GM18909 (cell line): ENCODE measurements at regions not wholly inside any gene's neighbourhood (a gene's known extent, or its start where the extent isn't known, plus 50 kb on each side); places are given as distances from the start of the nearest gene placed in this dataset.

ENCODE experiments used
- ATAC-seq: cut with Tn5 transposase; IDR thresholded peaks from one replicate; pipeline ENCODE4 v1.9.1; 2021; ENCODE audit warnings: mild to moderate bottlenecking; ENCODE audit not compliant: unreplicated experiment, poor library complexity

GRCh38 chr4:62816566-62816965, 1592.7 kb downstream of the TECRL start:
- ATAC-seq, result no peak

DNA sequence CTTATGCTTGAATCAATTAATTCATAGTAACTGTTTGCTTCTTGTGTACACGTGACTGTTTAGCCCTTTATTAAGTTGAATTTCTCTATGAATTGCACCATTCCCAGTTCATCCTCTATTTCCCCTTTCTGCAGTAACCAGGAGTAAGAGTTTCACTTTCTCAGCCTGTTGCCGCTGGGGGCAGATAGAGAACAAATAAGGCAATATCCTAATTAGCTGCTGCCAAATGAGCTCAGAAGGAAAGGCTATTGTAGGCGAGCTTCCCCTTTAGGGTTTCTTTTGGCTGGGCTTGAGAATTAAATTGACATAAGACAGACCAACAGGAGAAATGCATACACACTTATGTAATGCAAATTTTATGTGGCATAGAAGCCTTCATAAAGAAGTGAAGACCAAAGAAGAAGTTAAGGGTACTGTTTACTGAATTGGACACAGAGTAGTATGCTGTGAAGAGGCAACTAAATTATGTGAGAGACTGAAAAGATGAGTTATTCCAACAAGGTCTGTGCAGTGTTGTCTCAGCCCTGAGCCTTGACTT, 1594.7 kb downstream of the TECRL start:
- no peak for ATAC-seq

GRCh38 chr4:62806816-62807215, 1602.4 kb downstream of the TECRL start:
- no peak for ATAC-seq

DNA sequence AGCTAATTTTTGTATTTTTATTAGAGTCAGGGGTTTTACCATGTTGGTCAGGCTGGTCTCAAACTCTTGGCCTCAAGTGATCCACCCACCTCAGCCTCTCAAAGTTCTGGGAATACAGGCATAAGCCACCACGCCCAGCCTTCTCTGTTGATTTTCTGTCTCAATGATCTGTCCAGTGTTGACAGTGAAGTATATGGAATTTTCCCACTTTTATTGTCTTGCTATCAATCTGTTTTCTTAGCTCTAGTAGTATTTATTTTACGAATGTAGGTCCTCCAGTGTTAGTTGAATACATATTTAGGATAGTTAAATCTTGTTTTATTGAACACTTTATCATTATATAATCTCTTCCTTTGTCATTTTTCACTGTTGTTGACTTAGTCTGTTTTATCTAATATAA, 1603.9 kb downstream of the ADGRL3 start:
- ATAC-seq, result no peak

DNA sequence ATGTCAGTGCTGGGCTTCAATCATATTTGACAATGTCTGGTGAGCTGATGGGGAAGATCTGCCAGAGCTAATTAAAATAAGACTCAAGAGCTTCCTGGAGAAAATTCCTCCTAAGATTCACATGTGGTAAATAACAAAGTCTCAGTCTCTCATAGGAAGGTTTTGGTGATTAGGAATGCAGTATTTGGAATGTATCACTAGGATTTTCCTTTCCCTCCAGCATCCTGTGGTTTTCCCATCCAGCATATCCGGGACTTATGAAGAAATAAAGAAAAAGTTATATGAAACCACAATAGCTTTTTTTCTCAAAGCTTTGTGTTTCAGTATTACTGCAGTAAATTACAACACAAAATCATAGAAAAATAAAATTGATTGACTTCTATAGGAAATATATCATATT, 1597.1 kb downstream of the ADGRL3 start:
- ATAC-seq, result no peak

DNA sequence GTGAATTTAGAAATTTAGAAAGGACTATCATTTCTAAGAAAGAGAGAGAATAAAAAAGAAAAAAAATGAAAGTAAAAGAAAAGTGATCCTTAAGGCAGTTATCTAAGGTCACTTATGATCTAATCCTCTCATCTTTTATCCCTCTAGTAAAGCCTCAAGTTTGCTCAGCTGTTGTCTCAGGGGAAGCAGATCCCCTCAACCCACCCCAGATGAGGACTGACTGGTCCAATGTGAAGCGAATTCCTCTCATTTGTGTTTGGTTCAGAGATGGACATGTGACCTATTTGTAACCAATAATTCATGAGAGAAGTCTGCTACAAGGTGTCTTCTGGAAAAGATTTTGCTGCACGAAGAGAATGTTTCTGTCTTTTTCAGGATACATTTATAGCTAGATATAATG, 1591.3 kb downstream of the ADGRL3 start:
- no peak for ATAC-seq

- ATAC-seq, result no peak
Measured at GRCh38 chr4:62771983-62772557, 1571.9 kb downstream of the ADGRL3 start.

- ATAC-seq, result no peak
Measured at GRCh38 chr4:62740296-62740695, 1540.2 kb downstream of the ADGRL3 start.

- ATAC-seq, result no peak
Measured at GRCh38 chr4:62717154-62717553, 1517.0 kb downstream of the ADGRL3 start.

- ATAC-seq, result no peak
Measured at GRCh38 chr4:62711575-62711974, 1511.4 kb downstream of the ADGRL3 start.

DNA sequence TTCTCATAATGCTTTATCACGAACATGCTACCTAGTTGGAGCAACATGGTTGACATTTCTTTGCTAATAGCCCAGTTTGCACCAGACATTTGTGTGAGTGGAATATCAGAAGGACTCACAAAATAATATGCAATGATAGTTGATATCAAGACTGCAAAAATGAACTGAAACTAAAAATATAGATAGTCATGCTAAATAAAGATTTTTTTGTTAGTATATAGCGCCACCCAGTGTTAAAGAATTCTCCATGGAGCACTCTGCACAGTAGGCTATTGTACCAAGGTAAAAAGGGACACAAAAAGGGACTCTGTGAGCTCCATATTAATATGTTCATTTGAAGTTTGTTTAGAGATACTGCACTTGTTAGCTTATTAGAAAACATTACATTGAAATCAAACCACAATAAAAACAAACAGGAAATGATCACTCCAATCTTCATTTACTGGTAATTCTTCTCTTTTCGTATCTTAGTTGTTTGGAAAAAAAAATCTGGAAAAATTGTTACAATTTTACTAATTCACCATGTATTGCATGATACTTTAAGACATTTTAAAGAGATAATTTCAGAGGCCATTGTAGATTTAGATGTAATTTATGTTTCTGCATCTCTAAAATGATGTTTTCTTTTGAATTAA, 1509.6 kb downstream of the ADGRL3 start:
- no peak for ATAC-seq

DNA sequence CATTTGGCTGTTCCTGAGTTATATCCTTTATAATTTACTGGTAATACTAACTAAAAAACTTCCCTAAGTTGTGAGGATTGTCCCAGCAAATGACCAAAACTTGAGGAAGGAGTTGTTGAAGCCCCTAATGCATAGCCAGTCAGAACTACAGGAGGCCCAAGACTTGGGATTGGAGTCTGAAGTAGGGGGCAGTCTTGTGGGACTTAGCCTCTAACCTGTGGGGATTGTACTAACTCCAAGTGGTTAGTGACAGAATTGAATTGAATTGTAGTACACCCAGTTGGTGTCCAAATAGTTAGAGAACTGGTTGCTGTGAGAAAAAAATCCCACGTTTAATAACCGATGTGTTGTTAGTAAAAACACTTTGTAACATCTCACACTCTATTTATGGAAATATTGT, 1506.3 kb downstream of the ADGRL3 start:
- ATAC-seq, result no peak

DNA sequence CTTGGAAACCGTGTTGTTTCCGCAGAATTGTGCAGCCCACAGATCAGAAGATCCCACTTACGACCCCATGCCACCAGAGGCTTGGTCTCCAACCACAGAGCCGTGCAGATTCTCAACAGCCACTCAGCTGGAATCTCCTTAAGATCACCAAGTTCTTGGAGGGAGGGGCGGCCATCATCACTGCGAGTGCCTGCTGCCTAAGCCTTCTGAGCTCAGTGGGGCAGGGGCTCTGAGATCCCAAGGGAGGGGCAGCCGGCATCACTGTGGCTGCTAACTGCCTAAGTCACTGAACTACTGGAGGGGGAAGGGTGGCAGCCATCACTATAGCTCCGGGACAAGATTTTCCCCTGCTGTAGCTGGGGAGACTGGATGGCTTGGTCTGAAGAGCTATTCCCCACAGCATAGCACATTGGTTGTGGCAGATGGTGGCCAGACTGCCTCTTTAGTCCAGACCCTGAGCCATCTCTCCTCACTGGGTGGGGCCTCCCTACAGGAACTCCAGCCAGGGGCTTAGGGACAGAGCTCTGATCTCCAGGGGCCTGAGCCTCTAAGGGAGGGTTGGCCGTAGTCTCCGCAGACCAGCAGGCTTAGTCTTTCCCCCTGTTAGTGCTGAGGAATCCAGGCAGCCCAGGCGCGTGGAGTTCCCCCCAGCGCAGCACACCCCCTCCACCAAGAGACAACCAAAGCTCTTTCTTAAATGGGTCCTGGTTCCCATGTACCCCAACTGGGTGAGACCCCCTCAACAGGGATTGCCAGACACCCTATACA, 1483.9 kb downstream of the ADGRL3 start:
- ATAC-seq, result no peak

GRCh38 chr4:62676962-62677361, 1476.8 kb downstream of the ADGRL3 start:
- no peak for ATAC-seq

DNA sequence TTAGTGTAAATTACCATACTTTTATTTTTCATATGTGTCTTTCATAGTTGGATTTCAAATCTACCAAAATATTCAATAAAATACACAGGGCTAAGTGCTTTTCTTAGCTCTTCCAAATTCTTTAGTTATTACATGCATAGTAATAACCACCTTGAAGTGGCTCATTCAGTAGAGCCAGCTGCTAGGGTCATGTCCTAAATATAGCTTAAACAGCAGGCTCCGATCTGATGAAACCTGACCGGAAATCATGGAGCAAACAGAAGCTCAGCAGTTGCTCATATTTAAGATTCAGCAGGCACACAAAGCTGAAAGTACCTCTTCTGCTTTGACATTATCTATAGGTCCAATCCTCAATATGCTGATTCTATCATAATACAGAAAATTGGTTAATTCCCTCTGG, 1470.4 kb downstream of the ADGRL3 start:
- no peak for ATAC-seq

DNA sequence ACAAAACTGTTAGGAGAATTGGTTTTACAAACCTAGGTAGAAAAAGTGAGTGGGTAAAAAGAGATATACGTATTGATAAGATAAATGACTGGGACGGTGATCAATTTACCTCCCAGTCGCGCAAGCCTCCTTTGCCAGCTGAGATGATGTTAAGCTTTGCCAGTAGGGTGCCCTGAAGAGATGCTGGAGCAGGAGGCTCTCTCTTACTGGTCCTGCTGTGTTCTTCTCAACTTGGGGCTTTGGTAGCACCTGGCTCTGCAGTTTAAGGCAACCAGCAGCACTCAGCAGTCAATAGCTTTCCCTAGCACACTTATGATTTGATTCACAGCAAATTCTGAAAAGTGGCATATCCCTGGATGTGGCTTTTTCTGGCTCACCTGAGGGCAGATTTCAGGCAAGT, 1461.7 kb downstream of the ADGRL3 start:
- no peak for ATAC-seq

- no peak for ATAC-seq
Measured at GRCh38 chr4:62656006-62656405, 1455.9 kb downstream of the ADGRL3 start.

DNA sequence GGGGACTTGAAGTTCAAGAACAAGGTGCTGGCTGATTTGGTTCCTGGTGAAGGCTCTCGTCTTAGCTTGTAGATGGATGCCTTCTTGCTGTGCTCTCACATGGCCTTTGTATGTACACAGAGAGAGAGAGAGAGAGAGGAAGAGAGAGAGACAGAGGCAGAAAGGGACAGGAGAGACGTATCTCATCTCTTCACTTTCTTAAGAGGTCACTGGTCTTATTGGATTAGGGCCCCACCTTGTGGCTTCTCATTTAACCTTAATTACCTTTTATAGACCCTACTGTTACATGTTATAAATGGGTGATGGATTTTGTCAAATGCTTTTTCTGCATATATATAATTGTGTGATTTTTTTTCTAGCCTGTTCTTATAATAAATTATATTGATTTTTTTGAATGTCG, 1444.2 kb downstream of the ADGRL3 start:
- ATAC-seq, result no peak

- ATAC-seq, result no peak
Measured at GRCh38 chr4:62640296-62640695, 1440.2 kb downstream of the ADGRL3 start.

DNA sequence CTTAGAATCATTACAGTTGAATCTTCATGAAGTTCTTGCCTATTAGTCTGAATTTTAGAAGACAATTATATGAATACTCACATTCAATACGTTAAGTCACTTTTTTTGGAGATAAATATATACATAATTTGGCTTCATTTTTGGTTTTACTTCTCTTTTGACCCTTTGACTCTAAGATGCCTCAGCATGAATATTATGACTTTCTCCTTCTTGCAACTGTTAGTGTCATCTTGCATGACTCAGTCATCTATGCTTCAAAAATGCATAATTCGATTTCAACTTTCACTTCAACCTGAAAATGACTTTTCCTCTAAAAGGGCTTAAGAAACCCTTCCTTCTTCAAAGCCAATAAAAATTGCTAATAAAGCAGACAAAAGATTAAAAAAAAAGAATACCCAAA, 1427.5 kb downstream of the ADGRL3 start:
- no peak for ATAC-seq

DNA sequence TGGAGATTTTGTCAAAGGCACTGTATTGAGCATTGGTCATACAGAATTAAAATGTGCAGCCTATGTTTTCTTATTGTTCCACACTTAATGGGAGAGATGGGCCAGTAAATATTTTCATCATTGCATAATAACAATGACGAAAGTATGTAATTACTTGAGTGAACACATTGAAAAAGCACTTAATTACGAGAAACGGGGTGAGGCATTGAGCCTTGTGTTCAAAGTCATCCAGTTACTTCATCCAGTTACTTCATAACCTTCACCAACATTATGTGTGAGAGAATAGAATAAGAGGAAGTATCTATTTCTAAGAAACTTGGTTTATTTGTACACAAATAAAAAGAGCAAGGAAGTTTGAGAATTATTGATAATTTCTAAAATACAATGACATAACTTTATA, 1427.0 kb downstream of the ADGRL3 start:
- ATAC-seq, result no peak

DNA sequence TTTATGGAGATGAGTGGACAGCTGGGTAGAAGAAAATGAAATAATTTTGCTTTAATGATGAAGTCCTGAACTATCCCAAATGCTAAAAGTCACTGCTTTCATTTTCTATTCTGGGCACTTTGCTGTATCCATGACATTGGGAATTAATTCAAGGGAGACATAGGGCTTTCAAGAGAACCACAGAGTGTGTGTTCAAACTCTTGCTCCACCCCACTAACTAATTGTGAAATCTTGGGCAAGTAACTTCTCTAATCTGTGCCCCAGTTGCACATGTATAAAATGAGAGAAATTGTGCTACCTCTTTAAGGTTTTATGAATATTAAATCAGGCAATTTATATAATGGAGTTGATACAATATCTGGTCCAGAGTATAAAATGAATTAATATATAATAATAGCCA, 1422.0 kb downstream of the ADGRL3 start:
- no peak for ATAC-seq
